ENCODE measurements at regions not wholly inside any gene's neighbourhood (a gene's known extent, or its start where the extent isn't known, plus 50 kb on each side); places are given as distances from the start of the nearest gene placed in this dataset.

DNA sequence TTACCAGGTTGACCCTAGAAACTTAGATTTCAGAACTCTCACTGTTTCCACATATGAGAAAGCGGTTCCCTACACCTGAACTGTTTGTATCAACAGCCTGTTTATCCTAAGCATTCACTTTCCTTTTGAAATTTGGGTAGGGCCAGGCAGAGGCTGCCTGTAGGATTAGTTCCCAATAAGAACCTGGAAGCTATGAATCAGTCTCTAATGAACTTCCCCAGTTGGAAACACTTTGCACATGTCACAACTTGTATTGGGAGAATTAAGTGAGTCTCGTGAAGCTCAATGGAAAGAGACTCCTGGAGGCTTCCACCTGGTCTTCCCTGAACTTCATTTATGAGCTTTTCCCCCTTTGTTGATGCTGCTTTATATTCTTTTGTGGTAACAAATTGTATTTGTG, 486.6 kb upstream of the HS6ST1 start:
- no peak for DNase-seq

DNA sequence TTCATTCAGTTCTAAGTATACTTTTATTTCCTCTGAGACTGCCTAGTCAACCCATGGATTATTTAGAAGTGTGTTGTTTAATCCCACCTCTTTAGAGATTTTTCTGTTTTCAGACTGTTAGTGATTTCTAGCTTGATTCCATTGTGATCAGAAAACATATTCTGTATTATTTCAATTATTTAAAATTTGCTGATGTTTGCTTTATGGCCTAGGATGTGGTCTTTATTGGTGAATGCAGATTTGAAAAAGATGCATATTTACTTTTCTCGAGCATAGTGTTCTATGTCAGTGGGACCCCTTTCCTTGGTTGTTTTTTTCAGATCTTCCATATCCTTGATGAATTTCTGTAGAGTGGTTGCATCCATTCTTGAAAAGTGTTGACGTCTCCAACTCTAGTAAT, 487.2 kb upstream of the HS6ST1 start:
- DNase-seq: no peak

DNA sequence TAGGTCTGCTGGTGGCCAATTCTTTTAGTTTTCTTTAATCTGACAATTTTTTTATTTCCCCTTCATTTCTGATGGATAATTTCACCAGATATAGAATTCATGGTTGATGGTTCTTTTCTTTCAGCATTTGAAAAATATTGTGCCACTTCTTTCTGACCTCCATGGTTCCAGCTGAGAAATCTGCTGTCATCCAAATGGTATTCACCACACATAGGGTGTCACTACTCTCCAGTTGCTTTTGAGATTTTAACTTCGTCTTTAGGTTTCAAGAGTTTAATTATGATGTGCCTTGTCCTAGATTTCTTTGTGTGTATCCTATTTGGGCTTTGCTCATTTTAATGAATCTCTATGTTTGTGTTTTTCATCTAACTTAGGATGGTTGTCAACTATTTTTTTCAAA, 488.6 kb upstream of the HS6ST1 start:
- DNase-seq: no peak

DNA sequence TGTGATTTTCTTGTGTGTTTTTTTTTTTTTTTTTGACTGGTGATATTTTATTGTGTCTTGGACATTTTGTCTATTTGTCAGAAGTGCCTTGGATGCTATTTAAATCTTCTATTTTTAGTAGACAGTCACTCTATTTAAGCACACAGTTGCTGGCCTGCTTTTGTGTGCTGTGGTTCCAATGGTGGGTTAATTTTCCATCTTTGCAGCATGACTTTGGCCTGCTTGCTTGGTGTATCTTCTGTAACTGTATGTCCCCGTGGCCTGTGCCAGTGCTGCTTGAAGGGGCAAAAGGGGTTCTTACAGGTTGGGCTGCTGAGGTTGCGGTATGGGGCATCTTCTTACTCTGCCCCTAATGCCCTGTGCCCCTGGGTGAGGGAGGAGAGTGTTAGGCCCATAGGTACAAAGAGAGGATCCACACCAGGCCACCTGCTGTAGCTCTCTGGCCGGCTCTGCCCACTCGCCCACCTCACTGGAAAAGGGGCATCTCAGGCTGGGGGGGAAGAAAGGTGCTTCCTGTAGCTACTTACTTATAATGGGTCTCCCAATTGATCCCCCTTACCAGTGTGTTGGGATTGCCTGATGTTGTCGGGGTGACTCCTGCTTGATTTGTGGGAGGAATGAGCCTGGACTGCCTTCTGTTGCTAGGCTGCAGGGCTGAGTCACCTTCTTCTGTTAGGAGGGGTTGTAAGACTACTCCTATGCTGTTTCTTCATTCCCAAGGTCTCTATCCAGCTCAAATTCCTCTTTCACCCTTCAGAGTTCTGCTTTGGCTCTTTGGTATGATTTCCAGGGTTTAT, 490.0 kb upstream of the HS6ST1 start:
- no peak for DNase-seq

DNA sequence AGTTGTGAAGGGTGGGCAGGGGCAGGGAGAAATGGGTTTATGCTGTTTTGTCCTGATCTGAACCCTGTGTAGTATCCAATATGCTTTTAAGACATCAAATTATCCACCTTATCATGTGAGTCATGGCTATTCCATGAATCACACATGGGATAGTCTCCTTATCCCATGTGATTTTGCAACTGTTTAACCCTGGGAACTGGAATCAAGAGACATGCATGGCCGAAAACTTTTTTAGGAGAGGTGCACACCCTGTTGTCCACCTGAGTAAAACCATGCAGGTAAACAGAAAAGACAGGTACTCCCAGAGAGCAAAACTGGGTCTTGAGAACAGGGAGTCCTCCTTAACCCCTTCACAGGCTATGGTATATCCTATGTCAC, 490.6 kb upstream of the HS6ST1 start:
- no peak for DNase-seq

DNA sequence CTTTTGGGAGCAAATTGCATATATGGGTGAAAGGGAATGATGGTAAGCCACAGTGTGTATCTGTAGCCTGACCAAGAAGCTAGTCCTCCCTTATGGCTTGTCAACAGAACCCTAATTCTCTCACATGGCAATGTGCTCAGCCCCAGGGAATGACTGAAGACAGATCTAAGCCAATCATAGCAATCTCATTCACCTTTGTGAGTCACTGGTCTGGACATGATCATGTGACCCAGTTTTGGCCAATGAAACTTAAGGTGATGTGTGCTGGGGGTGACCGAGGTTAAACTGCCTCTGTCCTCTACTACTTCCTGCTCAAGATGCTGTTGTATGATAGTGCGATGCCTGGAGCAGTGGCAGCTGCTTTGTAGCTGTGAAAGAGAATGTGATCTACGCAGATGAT, 491.2 kb upstream of the HS6ST1 start:
- DNase-seq: no peak

DNA sequence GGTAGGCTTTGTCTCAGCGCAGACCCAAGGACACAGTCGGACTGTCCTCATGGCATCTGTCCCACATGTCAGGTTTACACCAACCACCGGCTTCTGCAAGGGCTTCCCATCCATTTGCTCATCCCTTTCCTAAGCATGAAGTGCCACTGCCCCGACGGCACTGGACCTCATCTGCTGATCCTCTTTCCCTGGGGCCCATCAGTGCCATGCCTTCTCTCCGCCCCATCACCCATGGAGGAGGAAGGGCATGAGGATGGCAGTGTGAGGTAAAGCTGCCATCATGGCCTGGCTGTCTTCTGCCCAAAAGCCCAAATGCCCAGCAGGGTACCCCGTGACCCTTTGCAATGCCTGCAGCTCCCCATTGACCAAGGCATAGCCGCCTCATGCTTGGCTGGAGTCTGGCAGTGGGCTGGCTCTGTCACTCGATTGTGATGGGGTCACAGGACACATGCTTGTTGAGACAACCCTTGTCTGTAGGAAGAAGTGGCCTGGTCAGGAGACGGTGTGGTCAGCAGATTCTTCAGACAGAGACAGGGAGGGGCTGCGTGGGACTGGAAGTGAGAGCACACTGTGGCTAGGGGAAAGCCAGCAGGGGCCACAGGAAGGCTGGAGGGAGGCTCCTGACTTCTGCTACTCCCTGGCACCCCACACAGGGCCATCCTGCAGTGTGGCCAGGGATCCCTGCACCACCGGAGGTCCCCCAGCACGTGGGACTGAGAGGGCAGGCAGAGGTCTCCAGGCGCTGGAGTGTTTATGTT, 493.7 kb upstream of the HS6ST1 start:
- no peak for DNase-seq

DNA sequence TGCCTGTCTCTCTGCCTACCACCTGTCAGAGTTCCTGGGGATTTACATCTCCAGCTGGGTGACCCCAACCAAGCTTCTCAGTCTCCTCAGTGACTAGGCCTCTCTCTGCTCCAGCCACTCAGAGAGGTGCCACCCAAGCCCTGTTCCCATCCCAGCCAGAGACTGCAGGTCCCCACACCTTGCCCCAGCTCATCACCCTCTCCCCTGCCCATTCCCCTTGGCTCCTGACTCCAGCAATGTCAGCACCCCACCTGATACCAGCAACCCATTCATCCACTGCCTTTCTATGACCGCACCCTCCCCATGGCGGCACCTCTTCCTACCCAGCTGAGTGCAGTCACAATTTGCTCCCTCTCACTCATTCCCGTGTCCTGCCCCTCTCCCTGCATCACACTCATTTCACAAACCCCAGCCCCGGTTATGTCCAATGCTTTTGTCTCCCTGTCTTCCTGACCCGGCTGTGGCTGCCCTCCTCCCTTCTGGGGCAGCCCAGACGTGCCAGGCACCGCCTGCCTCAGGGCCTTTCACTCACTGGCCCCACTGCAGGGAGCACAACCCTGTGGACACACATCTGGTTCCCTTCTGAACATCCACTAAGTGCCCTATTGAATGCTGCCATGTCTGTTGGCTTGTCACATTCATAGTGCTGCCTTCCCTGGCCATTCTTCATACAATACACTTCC, 494.8 kb upstream of the HS6ST1 start:
- no peak for DNase-seq

DNA sequence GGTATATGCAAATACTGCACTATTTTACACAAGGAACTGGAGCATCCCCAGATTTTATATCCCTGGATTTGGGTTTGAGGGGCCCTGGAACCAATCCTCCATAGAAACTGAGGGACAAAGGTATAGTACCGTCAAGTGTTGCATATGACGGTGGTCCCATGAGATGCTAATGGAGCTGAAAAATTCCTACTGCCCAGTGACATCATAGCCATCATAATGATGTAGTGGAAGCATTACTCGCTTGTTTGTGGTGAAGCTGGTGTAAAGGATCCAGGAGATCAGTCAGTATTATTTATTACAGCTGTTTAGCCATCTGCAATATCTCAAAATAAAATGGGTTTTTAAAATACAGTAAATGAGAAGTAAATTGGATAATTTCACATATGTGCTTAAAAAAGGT, 496.6 kb upstream of the HS6ST1 start:
- no peak for DNase-seq

DNA sequence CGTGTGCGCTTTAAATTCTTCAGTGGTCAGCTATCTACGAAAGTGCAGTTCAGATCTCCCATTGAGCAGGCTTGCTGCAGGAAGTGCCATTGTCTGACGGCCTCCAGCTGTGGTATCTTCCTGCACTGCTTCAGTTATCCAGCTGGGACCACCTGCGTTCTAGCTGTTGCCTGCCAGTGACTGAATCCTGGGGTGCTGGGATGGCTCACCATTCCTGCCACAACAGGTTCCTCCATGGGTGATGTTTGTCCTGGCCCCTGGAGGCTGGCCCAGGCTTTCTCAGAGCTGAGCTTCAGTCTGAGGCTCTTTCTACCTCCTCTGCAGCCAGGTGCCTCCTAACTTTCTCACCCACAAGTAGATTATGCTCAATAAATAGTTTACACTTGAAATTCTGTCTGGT, 498.5 kb upstream of the HS6ST1 start:
- DNase-seq: no peak

DNA sequence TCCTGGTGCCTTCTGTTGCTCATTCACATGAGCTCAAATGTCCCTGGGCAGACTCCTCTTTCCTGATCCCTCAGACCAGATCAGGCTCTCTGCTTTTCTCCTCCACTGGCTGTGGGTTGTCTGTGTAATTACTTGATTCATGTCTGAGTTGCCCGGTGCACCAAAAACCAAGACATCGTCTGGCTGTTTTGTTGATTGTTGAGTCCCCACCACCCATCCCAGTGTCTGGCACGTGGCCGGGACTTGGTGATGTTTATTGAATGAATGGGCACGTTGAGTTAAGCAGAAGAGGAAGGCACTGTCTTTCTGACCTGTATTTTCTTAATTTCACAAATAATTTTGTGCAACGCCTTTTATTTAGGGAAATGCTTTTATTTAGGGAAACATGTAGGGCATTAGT, 499.1 kb upstream of the HS6ST1 start:
- DNase-seq: no peak

DNA sequence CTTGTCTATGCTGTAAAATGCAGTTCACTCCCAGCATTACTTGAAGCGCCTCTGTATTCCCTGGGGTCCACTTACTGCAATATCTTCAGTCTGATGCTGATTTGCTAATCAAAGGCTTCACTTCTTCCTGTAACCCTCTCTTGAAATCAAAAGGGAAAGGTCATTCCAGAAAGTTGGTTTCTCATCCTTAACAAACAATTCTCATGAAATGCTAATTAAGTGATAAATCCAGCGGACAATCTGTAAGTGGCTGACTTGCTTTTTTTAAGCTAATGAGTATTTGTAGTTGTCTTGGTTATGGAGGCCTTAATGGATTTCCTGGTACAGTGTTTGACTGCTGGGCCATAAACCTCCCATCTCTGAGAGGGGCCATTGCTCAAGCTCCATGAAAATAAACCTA, 499.6 kb upstream of the HS6ST1 start:
- no peak for DNase-seq

DNA sequence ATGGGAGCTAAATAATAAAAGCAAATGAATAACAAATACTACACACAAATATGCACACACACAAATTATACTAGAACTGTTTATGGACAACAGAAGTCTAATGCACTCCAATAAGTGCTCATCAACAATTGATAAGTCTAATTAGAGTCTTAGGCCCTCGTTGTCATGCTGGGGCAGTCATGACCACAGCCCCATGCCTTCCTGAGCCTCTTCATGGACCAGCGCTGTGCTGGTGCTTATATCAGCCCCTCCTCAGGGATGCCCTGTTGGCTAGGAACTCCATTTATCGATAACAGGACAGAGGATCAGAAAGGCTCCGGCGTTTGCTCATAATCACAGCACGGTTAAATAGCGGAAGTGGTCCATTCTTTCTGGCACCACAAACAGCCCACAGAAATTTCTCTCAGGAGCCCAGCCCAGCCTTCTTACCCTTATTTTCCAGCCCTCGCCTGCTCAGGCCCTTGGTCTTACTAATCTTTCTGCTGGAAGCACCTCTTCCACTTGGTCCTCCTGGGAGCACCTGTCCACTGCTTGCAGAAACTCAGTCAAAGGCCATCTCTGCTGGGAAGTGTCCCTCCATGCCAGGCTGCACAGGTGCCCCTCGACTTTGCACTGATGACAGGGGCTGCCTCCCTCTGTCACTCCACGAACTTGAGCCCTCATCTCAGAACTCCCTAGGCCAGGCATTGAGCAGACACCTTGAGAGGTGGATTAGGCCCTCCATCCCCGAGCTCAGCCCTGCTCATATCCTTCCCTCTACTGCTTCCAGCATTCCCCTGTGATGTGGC, 500.2 kb upstream of the HS6ST1 start:
- no peak for DNase-seq

DNA sequence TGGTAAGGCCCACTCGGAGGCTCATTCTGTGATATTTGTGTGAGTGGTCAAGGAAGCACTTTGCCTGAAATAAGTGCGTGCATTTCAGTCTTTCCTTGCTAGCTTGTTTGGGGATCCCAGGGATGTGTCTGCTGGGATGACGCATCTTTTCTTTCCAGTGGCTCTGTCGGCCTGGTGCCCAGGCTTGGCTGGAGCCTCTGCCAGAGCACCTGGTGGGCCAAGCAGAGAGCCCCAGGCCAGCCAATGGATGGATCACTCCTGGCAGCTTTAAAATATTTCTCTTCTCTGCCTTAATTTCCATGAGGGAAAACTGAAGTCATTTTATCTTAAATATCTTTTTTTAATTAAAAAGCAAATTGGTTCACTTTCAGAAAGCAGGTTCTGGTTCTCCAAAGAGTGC, 501.8 kb upstream of the HS6ST1 start:
- no peak for DNase-seq

DNA sequence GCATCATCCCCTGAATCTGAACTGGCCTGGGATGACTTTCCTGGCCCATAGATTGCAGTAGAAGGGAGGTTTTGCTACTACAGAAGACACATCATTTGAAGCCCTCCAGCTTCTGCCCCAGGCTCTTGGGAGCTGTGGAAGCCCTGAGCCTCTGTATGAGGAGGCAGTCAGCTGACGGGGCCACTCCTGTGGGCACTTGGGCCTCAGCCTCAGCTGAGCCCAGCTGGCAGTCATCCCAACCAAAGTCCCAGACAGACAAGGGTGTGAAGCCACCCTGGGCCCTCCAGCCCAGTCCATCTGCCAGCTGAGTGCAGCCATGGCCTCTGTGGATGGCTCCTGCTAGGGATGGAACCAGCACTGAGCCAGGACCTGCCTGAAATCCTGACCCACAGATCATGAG, 502.3 kb upstream of the HS6ST1 start:
- no peak for DNase-seq

DNA sequence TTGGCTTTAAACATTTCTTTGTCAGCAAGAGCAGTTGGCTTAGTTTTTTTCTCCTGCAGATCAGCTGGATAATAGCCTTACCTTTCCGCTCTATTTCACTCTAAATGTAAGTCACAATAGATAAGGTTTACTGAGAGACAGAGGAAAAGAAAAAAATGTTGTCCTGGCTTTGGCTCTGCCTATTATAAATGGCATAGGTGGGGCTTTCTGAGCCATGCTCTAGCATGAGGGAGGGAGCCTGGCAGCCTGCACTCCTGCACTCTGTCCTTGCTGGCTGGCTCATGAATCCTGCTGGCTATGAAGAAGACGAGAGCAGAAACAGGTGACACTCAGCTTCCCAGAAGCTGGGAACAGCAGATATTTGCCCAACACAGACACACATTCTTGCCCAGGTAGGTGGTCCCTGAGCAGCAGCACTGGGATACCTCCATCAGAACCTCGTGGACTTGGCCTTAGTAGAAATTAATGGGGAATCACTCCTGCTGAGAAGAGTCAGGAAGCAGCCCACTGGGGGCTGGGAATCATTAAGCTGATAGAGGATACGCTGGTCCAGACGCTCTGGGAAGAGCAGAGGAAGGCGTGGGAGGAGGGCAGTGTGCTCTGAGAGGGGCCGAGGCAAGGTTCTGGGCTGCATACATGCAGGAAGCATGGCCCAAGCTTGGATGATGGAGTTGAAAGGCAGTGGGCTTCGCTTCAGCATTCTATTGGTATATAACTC, 514.4 kb upstream of the HS6ST1 start:
- no peak for DNase-seq

DNA sequence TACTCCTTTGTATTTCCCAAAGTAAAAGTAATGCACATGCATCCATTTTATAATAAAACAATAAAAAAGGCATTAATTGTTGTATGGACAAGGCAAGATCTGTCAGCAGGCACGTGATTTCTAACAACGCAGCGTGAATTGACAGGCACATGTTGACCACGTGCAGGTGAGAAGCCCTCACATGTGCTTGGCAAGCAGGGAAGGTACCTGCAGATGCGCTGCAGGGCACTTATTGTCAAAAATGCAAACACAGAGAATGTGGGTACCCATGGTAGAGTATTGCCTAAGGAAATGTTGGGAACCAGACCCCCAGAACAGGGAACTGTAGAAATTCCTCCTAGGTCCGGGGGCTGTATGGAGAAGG, 515.0 kb upstream of the HS6ST1 start:
- DNase-seq: no peak

DNA sequence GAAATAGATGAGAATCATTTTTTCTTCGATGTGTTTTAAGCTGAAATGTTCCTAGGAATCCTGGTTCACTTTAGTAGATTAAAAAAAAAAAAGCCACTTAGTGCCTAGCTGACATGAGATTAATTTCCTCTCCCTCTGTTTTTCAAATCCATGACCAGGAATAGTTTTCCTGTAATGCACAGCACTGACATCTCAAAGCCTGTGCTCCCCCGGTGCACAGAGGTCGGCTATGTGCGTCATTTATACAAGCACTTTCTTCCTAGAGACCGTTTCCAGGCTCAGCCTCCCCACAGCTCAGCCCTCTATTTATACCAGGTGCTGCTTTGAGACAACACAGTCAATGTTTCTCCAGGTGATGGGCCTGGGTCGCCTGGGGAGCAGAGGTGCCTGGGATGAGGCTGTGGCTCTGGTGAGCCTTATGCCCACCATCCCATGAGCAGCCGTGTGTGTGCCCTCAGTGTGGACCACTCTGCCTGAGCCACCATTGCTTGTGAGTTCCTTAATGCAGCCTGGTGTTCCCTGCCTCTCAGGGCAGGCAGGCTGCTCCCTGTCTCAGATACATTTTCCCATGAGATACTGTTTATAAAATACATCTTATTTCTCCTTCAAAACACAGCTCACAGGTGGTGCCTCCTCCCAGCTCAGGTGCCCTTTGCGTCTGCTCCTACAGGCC, 515.7 kb upstream of the HS6ST1 start:
- DNase-seq: no peak

DNA sequence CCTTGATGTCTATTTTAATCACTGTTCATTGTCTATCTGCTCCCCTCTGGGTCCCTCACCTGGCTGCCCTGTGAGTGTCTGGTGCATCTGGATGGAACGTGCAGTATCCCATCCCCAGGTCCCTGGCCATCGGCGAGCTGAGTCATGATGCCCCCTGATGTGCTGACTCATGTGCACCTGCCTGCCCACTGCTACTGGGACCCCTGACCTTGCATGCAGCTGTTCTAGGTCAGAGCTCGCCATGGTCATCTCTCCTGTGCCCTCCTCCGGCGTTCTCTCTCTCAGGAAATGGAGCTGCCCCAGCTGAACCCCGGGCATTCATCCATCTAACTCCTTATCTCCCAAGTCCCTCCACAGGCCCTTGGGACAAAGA, 516.2 kb upstream of the HS6ST1 start:
- no peak for DNase-seq

DNA sequence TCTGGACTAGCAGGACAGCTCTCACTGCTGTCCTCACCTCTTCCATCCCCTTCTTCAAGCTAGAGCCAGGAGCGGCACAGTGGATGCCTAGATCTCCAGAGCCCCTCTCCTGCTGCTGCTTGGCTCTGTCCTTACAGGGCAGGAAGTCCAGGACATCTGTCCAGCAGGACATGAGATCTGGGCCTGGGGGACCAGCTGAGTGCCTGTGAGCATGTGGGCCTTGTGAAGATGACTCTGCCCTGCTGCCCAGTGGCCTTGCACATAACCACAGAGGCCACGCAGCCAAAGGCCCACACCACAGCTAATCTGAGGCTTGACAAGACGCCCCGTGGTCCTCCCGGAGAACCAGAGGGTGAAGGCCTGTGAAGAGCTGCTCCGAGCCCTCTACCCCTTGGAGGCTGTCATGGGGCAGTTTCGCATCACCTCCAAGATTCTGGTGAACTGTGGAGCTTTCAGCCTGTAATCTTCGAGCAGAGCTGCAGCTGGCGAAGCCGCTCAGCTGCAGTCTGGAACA, 516.7 kb upstream of the HS6ST1 start:
- DNase-seq: no peak

DNA sequence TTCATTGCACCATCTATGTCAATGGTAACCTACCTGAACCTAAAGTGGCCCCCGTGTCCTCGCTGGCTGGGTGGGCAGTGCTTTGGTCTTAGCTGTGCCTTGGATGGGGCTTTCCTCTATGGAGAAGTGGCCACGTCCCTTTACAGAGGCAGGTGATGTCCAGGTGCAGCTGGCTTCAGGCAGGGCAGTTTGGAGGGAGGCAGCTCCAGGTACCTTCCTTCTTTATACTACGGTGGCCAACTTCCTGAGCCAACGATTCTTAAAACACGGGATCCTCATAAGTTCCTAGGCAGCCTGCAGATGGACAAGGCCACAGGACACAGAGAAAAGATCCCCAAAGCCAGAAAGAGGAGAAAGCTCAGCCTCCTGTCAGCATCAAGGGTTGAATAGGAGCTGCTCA, 517.3 kb upstream of the HS6ST1 start:
- DNase-seq: no peak

Measured in T-helper 2 cell (primary cell).